AG09319 (cell line): ENCODE measurements at regions not wholly inside any gene's neighbourhood (a gene's known extent, or its start where the extent isn't known, plus 50 kb on each side); places are given as distances from the start of the nearest gene placed in this dataset.

Experiments used
- DNase-seq: peaks from one replicate; pipeline ENCODE4 v3.0.0-alpha.2; 2010; ENCODE audit warnings: low read depth; ENCODE audit errors: extremely low read depth
- TF ChIP-seq, protein P1 (sequence below): IDR thresholded peaks from 2 replicates; pipeline ENCODE4 v1.5.1; 2011; ENCODE audit warnings: low read depth, mild to moderate bottlenecking, inconsistent platforms, low read length, moderate library complexity

DNA sequence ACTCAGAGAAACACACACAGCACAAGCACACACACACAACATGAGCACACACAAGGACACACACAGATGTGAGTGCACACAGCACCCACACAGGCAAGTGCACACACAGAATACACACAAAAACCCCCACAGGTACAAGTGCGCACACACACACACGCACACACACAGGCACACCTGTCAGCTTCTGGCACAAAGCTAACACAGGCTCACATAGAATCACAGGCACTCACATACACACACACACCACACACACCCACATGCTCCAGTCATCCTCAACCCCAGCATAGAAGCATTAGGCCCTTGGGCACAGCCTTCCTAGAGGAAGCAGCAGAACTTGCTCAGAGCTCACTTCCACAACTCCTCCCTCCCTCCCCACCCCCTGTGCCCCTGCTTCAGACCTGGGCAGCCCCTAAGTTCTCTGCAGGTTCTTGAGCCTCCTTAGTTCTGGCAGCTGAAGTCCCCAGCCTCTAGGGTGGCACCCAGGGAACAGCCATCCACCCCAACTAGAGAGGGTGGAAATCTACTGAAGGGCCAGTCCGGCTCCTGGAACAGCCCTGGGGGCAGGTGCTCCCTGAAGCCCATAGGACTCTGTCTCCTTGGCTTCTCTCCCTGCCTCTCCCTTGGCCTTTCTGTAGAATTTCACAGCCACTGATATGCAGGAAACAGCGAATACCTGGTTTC is 129.9 kb upstream of the VSTM2B start:
- TF ChIP-seq, protein P1, sequence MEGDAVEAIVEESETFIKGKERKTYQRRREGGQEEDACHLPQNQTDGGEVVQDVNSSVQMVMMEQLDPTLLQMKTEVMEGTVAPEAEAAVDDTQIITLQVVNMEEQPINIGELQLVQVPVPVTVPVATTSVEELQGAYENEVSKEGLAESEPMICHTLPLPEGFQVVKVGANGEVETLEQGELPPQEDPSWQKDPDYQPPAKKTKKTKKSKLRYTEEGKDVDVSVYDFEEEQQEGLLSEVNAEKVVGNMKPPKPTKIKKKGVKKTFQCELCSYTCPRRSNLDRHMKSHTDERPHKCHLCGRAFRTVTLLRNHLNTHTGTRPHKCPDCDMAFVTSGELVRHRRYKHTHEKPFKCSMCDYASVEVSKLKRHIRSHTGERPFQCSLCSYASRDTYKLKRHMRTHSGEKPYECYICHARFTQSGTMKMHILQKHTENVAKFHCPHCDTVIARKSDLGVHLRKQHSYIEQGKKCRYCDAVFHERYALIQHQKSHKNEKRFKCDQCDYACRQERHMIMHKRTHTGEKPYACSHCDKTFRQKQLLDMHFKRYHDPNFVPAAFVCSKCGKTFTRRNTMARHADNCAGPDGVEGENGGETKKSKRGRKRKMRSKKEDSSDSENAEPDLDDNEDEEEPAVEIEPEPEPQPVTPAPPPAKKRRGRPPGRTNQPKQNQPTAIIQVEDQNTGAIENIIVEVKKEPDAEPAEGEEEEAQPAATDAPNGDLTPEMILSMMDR = no peak
- no peak for DNase-seq

DNA sequence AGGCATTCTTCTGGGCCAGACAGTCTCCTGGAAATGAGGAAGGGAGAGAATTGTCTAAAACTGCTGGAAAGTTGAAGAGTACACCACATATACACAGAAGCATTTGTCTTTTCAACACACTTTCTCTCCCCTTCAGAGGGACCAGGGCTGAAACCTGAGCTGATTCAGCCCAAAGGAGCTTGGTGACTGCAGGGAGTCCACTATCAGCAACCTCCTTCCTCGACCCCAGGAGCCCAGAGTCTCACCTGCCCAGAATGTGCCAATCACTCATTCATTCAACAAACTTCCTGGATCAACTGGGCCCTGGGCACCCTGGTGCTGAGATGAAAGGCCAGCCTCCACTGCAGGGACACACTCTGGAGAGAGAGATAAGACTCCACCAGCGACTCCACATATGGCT is 128.9 kb upstream of the VSTM2B start:
- no peak for DNase-seq
- TF ChIP-seq, protein P1 = no peak

DNA sequence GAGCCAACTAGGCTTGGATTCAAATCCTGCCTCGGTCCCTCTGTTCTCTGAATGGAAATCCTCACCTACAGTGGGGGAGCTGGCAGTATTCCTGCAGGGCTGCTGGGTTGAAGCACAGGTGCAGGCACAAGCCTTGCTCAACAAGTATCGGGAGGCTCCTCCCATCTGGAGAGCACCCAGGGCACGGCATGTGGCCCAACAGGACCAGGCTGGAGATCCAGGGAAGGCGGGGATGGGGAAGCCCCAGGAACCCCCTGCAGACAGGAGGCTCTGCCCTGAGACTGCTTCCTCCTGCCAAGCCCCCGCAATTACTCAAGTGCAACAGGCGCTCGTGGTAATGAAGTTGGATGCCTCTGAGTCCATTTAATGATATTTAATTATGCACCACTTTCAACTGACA is 128.0 kb upstream of the VSTM2B start:
- TF ChIP-seq, protein P1 = no peak
- DNase-seq = no peak

DNA sequence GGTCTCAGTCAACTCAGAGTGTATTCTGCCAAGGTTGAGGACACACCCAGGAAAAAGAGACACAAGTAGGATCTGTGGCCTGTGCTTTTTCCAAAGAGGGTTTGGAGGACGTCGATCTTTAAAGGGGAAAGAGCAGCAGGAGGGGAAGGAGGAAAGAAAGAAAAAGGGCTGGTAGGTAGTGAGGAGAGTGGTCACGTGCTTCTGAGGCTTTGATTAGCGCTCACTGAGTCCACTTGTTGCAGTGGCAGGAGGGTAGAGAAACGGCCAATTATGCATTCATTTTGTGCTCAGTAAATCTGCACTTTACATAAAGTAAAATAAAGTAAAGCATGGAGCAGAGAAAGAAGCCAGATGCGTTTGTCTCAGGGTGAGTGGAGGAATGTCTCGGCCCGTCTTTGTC is 126.0 kb upstream of the VSTM2B start:
- TF ChIP-seq, protein P1 = no peak
- no peak for DNase-seq

DNA sequence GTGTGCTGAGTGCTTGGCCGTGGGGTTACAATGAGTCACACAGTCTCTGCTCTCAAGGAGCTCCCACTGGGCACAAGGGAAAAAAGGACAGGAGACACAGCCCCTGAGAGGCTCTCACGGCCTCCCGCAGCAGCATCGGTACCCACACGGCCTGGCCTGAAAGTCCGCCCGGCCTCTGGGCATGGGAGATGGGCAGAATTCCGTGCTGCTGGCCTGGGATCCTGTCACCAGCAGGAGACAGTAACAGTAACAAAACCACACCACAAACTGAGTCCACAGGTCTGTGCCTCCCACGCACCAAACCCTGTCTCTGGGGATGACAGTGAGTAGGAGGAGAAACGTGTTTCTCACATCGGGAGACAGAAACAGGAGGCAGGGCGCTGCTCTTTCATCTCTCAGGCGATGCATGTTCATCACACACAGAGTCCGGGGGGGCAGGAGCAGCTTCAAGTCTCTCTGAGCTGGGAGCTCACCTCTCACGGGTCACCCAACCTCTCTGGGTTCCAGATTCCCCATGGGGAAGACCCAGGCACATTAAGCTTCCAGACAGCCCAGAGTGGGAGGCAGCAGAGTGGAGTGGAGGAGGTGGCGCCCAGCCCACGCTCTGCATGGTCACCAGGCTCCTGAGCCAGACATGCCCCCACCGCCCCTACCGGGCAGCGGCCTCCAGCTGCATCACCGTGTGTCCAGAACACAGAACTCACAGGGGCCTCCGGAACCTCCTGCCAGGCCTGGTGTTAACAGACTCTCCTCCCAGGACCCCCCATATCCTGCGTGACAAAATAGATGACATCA is 124.7 kb upstream of the VSTM2B start:
- TF ChIP-seq, protein P1 = no peak
- no peak for DNase-seq

DNA sequence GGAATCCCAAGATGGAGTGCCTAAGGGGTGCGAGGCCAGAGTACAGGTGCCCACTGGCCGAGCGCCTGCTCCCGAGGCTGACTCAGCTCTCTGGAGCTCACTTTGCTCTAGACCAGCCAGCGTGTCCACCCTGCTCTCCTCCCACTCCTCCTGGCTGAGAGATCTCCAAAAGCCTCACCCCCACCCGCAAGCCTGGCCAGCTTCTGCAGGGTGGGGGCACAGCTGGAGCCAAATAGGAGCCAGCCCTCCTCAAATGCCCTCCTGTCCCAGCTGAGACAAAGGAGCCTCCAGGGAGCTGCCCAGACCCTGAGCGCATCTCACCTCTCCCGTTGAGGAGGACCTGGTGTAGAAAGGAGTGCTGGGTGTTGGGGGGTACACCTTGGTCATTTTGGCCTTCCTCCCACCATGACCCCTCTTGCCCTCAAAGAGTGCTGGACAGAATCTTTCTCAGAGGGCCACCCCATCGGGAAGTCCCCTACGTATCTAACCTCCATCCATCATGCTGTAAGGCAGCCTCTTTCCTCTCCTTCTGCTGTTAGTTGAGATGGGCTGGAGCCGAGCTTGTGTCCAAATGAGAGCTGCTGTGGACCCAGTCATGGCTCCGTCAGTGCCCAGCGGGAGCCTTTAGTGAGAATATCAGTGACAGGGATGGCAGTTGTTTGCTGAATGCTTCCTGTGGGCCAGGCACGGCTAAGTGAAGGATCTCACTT is 123.9 kb upstream of the VSTM2B start:
- no peak for DNase-seq
- TF ChIP-seq, protein P1 = no peak

DNA sequence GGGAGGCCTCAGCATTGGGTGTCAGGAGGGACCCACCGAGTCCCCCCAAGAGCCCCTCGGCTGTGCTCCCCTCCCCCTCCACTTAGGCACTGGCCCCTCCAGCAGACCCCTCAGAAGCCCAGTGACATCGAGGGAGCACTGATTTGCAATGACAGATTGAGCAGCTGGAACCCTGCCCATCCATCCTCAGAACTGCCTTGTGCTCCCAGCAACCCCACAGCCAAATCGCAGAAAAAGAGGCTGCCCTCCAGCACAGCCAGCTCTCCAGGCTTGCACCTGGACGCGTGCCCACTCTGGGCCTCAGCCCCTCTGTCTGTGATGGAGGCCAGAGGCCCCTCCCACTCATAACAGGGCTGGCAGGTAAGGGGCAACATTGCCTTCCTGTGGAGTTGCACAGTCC is 123.2 kb upstream of the VSTM2B start:
- TF ChIP-seq, protein P1 = no peak
- no peak for DNase-seq
